ENCODE measurements at regions not wholly inside any gene's neighbourhood (a gene's known extent, or its start where the extent isn't known, plus 50 kb on each side); places are given as distances from the start of the nearest gene placed in this dataset.

DNA sequence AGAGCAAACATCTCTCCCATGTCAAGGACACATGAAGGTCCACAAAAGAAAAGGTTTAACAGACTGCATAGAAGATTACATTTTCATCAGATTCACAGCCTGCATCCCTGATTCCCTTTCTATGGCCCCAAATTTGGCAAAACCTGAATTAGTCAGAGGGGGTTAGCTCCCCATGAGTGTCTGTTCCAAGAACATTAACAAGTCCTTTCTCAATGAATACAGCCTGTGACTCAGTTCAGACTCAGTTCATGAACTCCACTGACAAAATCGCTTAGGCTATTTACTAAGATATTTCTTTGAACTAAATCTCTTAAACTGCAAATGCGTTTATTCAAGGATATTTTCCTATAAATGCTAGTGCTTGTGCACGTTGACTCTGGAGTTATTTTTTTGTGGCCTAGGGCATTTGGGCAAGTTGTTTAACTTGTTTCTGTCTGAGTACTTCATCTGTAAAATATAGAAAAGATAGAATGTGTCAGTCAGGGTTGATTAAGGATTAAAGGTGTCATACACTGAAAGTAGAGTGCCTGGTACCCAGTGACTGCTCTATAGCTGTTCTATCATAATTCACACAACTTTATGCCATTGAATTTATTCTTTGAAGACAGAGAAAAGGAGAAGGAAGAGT lies 422.6 kb downstream of the HTR1B start:
- DNase-seq: peak; percentile 53

GRCh38 chr6:77038807-77039206 lies 424.5 kb downstream of the HTR1B start:
- TF ChIP-seq, protein P1, sequence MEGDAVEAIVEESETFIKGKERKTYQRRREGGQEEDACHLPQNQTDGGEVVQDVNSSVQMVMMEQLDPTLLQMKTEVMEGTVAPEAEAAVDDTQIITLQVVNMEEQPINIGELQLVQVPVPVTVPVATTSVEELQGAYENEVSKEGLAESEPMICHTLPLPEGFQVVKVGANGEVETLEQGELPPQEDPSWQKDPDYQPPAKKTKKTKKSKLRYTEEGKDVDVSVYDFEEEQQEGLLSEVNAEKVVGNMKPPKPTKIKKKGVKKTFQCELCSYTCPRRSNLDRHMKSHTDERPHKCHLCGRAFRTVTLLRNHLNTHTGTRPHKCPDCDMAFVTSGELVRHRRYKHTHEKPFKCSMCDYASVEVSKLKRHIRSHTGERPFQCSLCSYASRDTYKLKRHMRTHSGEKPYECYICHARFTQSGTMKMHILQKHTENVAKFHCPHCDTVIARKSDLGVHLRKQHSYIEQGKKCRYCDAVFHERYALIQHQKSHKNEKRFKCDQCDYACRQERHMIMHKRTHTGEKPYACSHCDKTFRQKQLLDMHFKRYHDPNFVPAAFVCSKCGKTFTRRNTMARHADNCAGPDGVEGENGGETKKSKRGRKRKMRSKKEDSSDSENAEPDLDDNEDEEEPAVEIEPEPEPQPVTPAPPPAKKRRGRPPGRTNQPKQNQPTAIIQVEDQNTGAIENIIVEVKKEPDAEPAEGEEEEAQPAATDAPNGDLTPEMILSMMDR (IDR thresholded peaks at IDR 0.05): no peak
- H3K4me1 Mint-ChIP-seq (ENCODE audit: low read depth): peaks cover 78% of the 10 kb centered on the region
- peaks cover 15% of the 10 kb centered on the region for H3K9me3 Mint-ChIP-seq
- no peaks in the 10 kb centered on the region; the same call in 1 of the 2 replicates for H3K27me3 Mint-ChIP-seq (ENCODE audit: insufficient read depth)
- no peak overlapping the region for H3K4me3 Mint-ChIP-seq
- peaks cover 21% of the 10 kb centered on the region for H3K36me3 Mint-ChIP-seq (ENCODE audit: low read depth)
- peak; percentile 67 for DNase-seq
- H3K27ac Mint-ChIP-seq: peak overlapping the region; percentile 53

More for the DNA sequence above, 422.6 kb downstream of the HTR1B start:
- TF ChIP-seq, protein P1 (IDR thresholded peaks at IDR 0.05): no peak
- Mint-ChIP-seq H3K4me3 (no peak overlapping the region; the same call in 1 of the 2 replicates), H3K27ac (peak overlapping the region; percentile 9; the same call in 1 of the 2 replicates), H3K36me3 (ENCODE audit: low read depth) (peaks cover 21% of the 10 kb centered on the region), H3K4me1 (ENCODE audit: low read depth) (peaks cover 61% of the 10 kb centered on the region), H3K27me3 (ENCODE audit: insufficient read depth) (no peaks in the 10 kb centered on the region; the same call in 1 of the 2 replicates), H3K9me3 (peaks cover 15% of the 10 kb centered on the region)

DNA sequence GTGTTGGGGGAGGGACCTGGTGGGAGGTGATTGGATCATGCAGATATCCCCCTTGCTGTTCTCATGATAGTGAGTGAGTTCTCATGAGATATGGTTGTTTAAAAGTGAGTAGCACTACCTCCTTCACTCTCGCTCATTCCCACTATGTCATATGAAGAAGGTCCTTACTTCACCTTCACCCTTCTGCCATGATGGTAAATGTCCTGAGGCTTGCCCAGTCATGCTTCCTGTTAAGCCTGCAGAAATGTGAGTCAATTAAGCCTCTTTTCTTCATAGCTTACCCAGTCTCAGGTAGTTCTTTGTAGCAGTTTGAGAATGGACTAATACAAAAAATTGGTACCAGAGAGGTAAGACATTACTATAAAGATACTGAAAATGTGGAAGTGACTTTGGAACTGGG lies 425.9 kb downstream of the HTR1B start:
- H3K27ac Mint-ChIP-seq: peak overlapping the region; percentile 61
- TF ChIP-seq, protein P1 (IDR thresholded peaks at IDR 0.05): no peak
- no peaks in the 10 kb centered on the region; the same call in 1 of the 2 replicates for H3K27me3 Mint-ChIP-seq (ENCODE audit: insufficient read depth)
- H3K36me3 Mint-ChIP-seq (ENCODE audit: low read depth): peaks cover 21% of the 10 kb centered on the region
- peaks cover 88% of the 10 kb centered on the region for H3K4me1 Mint-ChIP-seq (ENCODE audit: low read depth)
- H3K9me3 Mint-ChIP-seq: peaks cover 15% of the 10 kb centered on the region
- peak overlapping the region; percentile 49; the same call in 1 of the 2 replicates for H3K4me3 Mint-ChIP-seq
- DNase-seq: no peak

GRCh38 chr6:77036400-77036799 lies 426.9 kb downstream of the HTR1B start:
- Mint-ChIP-seq H3K27ac (no peak overlapping the region; the same call in 1 of the 2 replicates), H3K4me3 (peak overlapping the region; percentile 47; the same call in 1 of the 2 replicates), H3K27me3 (ENCODE audit: insufficient read depth) (no peaks in the 10 kb centered on the region; the same call in 1 of the 2 replicates), H3K9me3 (peaks cover 15% of the 10 kb centered on the region), H3K36me3 (ENCODE audit: low read depth) (peaks cover 21% of the 10 kb centered on the region), H3K4me1 (ENCODE audit: low read depth) (peaks cover 90% of the 10 kb centered on the region)
- TF ChIP-seq, protein P1 (IDR thresholded peaks at IDR 0.05): no peak
- no peak for DNase-seq

GRCh38 chr6:77034161-77034560 lies 429.1 kb downstream of the HTR1B start:
- H3K36me3 Mint-ChIP-seq (ENCODE audit: low read depth): peaks cover 21% of the 10 kb centered on the region
- H3K27me3 Mint-ChIP-seq (ENCODE audit: insufficient read depth): no peaks in the 10 kb centered on the region; the same call in 1 of the 2 replicates
- TF ChIP-seq, protein P1 (IDR thresholded peaks at IDR 0.05): no peak
- peak overlapping the region; percentile 81 for H3K4me3 Mint-ChIP-seq
- peaks cover 83% of the 10 kb centered on the region for H3K4me1 Mint-ChIP-seq (ENCODE audit: low read depth)
- peak overlapping the region; percentile 70 for H3K27ac Mint-ChIP-seq
- peak; percentile 95 for DNase-seq
- H3K9me3 Mint-ChIP-seq: peaks cover 15% of the 10 kb centered on the region
